Tibial nerve (tissue), 4 donors: ENCODE measurements at regions not wholly inside any gene's neighbourhood (a gene's known extent, or its start where the extent isn't known, plus 50 kb on each side); places are given as distances from the start of the nearest gene placed in this dataset.

Experiments used
- DNase-seq, 2 donors: peaks; one replicate each; pipeline ENCODE4 v3.0.0-alpha.2; 2019; ENCODE audit warnings: low spot score in 2 of 2
- H3K27ac ChIP-seq, 4 donors: fragments of 200-600 bp; sonication (generic) in 3 of 4; one replicate each; pipeline ENCODE4 v1.5.1; 2017 to 2019; ENCODE audit warnings: mild to moderate bottlenecking in 1 of 4
- H3K27me3 ChIP-seq, 2 donors: fragments of 200-600 bp; sonication (generic) in 1 of 2; one replicate each; pipeline versions ENCODE4 v1.5.1 to v1.6.0; 2017 to 2019
- H3K36me3 ChIP-seq, 3 donors: fragments of 200-600 bp; sonication (generic); one replicate each; pipeline ENCODE4 v1.5.1; 2018 to 2019
- H3K4me1 ChIP-seq, 4 donors: fragments of 200-600 bp; sonication (generic) in 3 of 4; one replicate each; pipeline ENCODE4 v1.5.1; 2017 to 2019
- H3K4me3 ChIP-seq, 4 donors: fragments of 200-600 bp; sonication (generic) in 3 of 4; one replicate each; pipeline ENCODE4 v1.5.1; 2017 to 2019; ENCODE audit warnings: mild to moderate bottlenecking in 1 of 4, moderate library complexity in 1 of 4
- H3K9me3 ChIP-seq, 4 donors: fragments of 200-600 bp; sonication (generic) in 3 of 4; one replicate each; pipeline ENCODE4 v1.5.1; 2017 to 2019
- EP300 ChIP-seq, 2 donors: sonication (generic); formaldehyde crosslinking; IDR thresholded peaks; one replicate each; pipeline ENCODE4 v1.6.1; 2017; ENCODE audit warnings: antibody characterized with exemption in 2 of 2, mild to moderate bottlenecking in 1 of 2
- POLR2A ChIP-seq, 2 donors: fragments of 450-650 bp; IDR thresholded peaks; one replicate each; pipeline ENCODE4 v1.6.1; 2017; ENCODE audit warnings: antibody characterized with exemption in 2 of 2, mild to moderate bottlenecking in 2 of 2, moderate library complexity in 2 of 2
- WGBS, 2 donors: methylation state at CpG; one replicate each; pipeline ENCODE4 v1.1.5; 2018; 5-methylcytosine and 5-hydroxymethylcytosine counted together
- TF ChIP-seq, protein P1 (sequence below), 5 experiments: fragments of 200-600 bp in 3 of 5; fragments of 450-650 bp in 2 of 5; sonication (generic) in 3 of 5; IDR thresholded peaks; one replicate each; pipeline ENCODE4 v1.5.1; 2016 to 2019; ENCODE audit warnings: antibody characterized with exemption in 5 of 5, mild to moderate bottlenecking in 3 of 5, moderate library complexity in 2 of 5

GRCh38 chr5:103724271-103724670 is 161.7 kb upstream of the NUDT12 start:
- no peaks in the 10 kb centered on the region for H3K27me3 ChIP-seq
- H3K4me3 ChIP-seq: no peak overlapping the region
- DNase-seq: no peak
- no peaks in the 10 kb centered on the region for H3K36me3 ChIP-seq
- peaks cover 0 to 4% (median 0%) of the 10 kb centered on the region in 4 donors for H3K4me1 ChIP-seq
- TF ChIP-seq, protein P1, sequence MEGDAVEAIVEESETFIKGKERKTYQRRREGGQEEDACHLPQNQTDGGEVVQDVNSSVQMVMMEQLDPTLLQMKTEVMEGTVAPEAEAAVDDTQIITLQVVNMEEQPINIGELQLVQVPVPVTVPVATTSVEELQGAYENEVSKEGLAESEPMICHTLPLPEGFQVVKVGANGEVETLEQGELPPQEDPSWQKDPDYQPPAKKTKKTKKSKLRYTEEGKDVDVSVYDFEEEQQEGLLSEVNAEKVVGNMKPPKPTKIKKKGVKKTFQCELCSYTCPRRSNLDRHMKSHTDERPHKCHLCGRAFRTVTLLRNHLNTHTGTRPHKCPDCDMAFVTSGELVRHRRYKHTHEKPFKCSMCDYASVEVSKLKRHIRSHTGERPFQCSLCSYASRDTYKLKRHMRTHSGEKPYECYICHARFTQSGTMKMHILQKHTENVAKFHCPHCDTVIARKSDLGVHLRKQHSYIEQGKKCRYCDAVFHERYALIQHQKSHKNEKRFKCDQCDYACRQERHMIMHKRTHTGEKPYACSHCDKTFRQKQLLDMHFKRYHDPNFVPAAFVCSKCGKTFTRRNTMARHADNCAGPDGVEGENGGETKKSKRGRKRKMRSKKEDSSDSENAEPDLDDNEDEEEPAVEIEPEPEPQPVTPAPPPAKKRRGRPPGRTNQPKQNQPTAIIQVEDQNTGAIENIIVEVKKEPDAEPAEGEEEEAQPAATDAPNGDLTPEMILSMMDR (IDR thresholded peaks at IDR 0.05): no peak
- TF ChIP-seq EP300 (IDR thresholded peaks at IDR 0.05) (no peak), POLR2A (IDR thresholded peaks at IDR 0.05) (no peak)
- H3K9me3 ChIP-seq: peaks cover 0 to 10% (median 0%) of the 10 kb centered on the region in 4 donors
- no peak overlapping the region for H3K27ac ChIP-seq

DNA sequence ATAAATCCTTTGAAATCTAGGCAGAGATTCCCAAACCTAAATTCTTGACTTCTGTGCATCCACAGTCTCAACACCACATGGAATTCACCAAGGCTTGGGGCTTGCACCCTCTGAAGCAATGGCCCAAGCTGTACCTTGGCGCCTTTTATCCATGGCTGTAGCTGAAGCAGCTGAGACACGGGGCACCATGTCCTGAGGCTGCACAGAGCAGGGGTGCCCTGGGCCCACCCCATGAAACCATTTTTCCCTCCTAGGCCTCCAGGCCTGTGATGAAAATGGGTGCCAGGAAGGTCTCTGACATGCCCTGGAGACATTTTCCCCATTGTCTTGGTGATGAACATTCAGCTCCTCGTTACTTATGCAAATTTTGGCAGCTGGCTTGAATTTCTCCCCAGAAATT is 158.6 kb upstream of the NUDT12 start:
- peaks cover 0 to 4% (median 0%) of the 10 kb centered on the region in 4 donors for H3K4me1 ChIP-seq
- peaks cover 0 to 10% (median 0%) of the 10 kb centered on the region in 4 donors for H3K9me3 ChIP-seq
- TF ChIP-seq EP300 (IDR thresholded peaks at IDR 0.05) (no peak), POLR2A (IDR thresholded peaks at IDR 0.05) (no peak)
- TF ChIP-seq, protein P1 (IDR thresholded peaks at IDR 0.05): no peak
- H3K27me3 ChIP-seq: no peaks in the 10 kb centered on the region
- DNase-seq: no peak
- no peak overlapping the region for H3K4me3 ChIP-seq
- H3K27ac ChIP-seq: no peak overlapping the region
- WGBS, 2 donors: 69 to 79% methylated on average over 3 of the region's 3 CpGs
- no peaks in the 10 kb centered on the region for H3K36me3 ChIP-seq

- H3K4me1 ChIP-seq: peaks cover 0 to 4% (median 0%) of the 10 kb centered on the region in 4 donors
- no peak overlapping the region for H3K27ac ChIP-seq
- no peak for TF ChIP-seq POLR2A (IDR thresholded peaks at IDR 0.05)
- no peak for TF ChIP-seq EP300 (IDR thresholded peaks at IDR 0.05)
- TF ChIP-seq, protein P1 (IDR thresholded peaks at IDR 0.05): no peak
- H3K36me3 ChIP-seq: no peaks in the 10 kb centered on the region
- WGBS, 2 donors: 34 to 47% methylated on average over 1 of the region's 1 CpG
- H3K9me3 ChIP-seq: peaks cover 0 to 10% (median 0%) of the 10 kb centered on the region in 4 donors
- no peak overlapping the region for H3K4me3 ChIP-seq
- no peak for DNase-seq
- H3K27me3 ChIP-seq: no peaks in the 10 kb centered on the region
Observed at GRCh38 chr5:103718108-103718507, 155.5 kb upstream of the NUDT12 start.

- no peaks in the 10 kb centered on the region for H3K9me3 ChIP-seq
- peaks cover 0 to 8% (median 0%) of the 10 kb centered on the region in 4 donors for H3K4me1 ChIP-seq
- no peak overlapping the region for H3K27ac ChIP-seq
- TF ChIP-seq POLR2A (IDR thresholded peaks at IDR 0.05): no peak
- no peak for TF ChIP-seq EP300 (IDR thresholded peaks at IDR 0.05)
- TF ChIP-seq, protein P1 (IDR thresholded peaks at IDR 0.05): no peak
- no peak for DNase-seq
- no peak overlapping the region for H3K4me3 ChIP-seq
- no peaks in the 10 kb centered on the region for H3K27me3 ChIP-seq
- no peaks in the 10 kb centered on the region for H3K36me3 ChIP-seq
Observed at GRCh38 chr5:103708601-103709000, 146.0 kb upstream of the NUDT12 start.

DNA sequence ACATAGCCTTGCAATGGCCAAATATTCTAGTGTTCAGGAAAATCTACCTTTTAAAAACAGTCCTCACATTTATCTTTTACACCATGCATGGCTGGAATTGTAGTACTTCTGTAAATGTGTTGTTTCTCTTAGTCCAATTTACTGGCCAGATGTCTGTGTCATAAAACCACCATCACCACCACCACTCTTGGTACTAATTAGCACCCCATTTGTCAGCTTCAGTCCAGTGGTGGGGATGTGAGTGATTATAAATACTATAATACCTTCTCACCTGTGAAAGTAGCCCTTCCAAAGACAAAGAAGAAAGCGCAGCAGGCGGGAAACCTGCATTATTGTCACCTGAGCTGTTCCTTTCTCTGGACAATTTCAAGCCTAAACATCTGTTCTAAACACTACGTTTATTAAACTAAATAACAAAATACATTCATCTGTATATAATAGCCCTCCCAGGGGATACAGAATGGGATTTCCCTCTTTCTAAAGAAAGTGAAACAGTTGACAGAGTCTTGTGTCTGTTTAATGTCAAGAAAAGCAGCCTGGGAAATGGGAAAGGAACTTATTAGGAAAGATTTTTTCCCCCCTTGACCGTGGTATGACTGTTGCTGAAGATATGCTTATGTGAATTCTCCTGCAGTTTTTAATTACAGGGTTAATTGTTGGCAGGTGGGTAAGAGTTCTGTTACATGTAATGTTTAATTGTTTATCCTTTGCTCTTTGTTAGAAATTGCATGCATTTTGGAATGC is 144.5 kb upstream of the NUDT12 start:
- WGBS, 2 donors: 72 to 75% methylated on average over 4 of the region's 4 CpGs
- no peak for DNase-seq
- Histone ChIP-seq H3K9me3 (no peaks in the 10 kb centered on the region), H3K4me3 (no peak overlapping the region), H3K27me3 (no peaks in the 10 kb centered on the region), H3K4me1 (no peaks in the 10 kb centered on the region), H3K27ac (no peak overlapping the region), H3K36me3 (no peaks in the 10 kb centered on the region)
- TF ChIP-seq, protein P1 (IDR thresholded peaks at IDR 0.05): no peak
- no peak for TF ChIP-seq EP300 (IDR thresholded peaks at IDR 0.05)
- TF ChIP-seq POLR2A (IDR thresholded peaks at IDR 0.05): no peak
